AG09319 (cell line): ENCODE measurements at regions not wholly inside any gene's neighbourhood (a gene's known extent, or its start where the extent isn't known, plus 50 kb on each side); places are given as distances from the start of the nearest gene placed in this dataset.

ENCODE experiments used
- DNase-seq: peaks from one replicate; pipeline ENCODE4 v3.0.0-alpha.2; 2010; ENCODE audit warnings: low read depth; ENCODE audit errors: extremely low read depth
- CTCF ChIP-seq: IDR thresholded peaks from 2 replicates; pipeline ENCODE4 v1.5.1; 2011; ENCODE audit warnings: low read depth, mild to moderate bottlenecking, inconsistent platforms, low read length, moderate library complexity

DNA sequence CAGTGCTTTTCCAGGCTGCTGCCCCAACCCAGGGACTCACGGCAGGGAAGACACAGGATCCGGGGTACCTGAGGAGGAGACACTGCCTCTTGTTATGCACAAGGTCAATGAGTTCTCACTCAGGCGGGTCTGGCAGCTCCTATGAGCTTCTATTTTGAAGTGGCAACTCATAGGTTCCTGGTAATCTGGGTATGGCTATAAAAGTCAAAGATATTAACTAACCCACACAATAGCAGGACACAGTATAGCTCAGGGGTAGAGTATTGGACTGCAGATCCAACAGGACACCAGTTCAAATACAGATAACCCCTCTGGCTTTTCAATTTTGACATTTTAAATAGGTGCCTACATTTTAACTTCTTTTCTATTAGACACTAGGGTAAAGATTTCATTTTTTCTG lies 130.3 kb upstream of the ZNF746 start:
- DNase-seq = no peak
- TF ChIP-seq CTCF = no peak

DNA sequence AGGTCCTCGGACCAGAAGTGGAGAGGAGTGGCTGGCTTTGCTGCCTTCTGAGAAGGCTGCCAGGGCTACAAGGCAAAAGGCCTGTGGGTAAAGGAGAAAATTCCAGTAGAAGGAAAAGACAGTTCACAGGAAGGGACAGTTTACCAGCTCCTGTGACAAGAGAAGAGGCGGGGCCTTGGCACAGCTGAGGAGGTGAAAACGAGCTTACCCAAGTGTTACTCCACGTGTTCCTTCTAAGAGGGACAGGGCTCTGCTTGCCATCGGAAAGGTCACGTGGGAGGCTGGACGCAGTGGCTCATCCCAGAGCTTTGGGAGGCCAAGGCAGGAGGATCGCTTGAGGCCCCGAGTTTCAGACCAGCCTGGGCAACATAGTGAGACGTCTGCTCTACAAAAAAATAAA lies 129.4 kb upstream of the ZNF746 start:
- TF ChIP-seq CTCF = no peak
- no peak for DNase-seq

GRCh38 chr7:149625947-149626392 lies 128.4 kb upstream of the ZNF746 start:
- no peak for DNase-seq
- TF ChIP-seq CTCF = no peak

GRCh38 chr7:149625340-149625946 lies 127.8 kb upstream of the ZNF746 start:
- TF ChIP-seq CTCF = peak; percentile 66
- DNase-seq = peak; percentile 4

- peak; percentile 78 for DNase-seq
- TF ChIP-seq CTCF = peak; percentile 66
These were observed 127.1 kb upstream of the ZNF746 start for GRCh38 chr7:149624419-149625339.

- no peak; the same call in 1 of the 2 replicates for TF ChIP-seq CTCF
- no peak for DNase-seq
These were observed 126.4 kb upstream of the ZNF746 start for GRCh38 chr7:149624006-149624405.

GRCh38 chr7:149623262-149623997 lies 125.8 kb upstream of the ZNF746 start:
- DNase-seq = peak; percentile 38
